ENCODE measurements at regions not wholly inside any gene's neighbourhood (a gene's known extent, or its start where the extent isn't known, plus 50 kb on each side); places are given as distances from the start of the nearest gene placed in this dataset.

DNA sequence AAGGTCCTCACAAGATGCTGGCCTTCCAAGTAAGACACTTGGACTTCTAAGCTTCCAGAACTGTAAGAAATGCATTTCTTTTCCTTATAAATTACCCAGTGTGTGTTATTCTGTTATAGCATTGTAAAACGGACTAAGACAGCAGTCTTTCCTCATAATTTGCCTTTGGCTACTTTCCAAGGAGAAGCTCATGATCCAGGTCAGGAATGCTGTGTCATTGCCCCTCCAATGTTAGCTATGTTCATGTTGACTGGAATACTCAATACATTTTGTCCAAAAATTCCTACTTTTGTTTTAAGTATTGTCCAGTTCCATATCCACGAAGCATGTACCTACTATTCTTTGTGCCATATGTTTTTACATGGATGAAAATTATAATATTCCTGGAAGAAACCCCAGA, 234.6 kb downstream of the HS3ST3A1 start:
- TF ChIP-seq GATA2 (IDR thresholded peaks at IDR 0.05; ENCODE audit: low read depth, low read length), result no peak
- no peak for TF ChIP-seq GATA3 (IDR thresholded peaks at IDR 0.05; ENCODE audit: low read depth, low read length)
